NCI-H345 treated with DMSO at 0.1 percent for 48 hours (cell line): ENCODE measurements at regions not wholly inside any gene's neighbourhood (a gene's known extent, or its start where the extent isn't known, plus 50 kb on each side); places are given as distances from the start of the nearest gene placed in this dataset.

Experiments
- DNase-seq: peaks from one replicate; lab custom pipeline; 2025; ENCODE audit not compliant: unreplicated experiment; lab: John Stamatoyannopoulos, UW

DNA sequence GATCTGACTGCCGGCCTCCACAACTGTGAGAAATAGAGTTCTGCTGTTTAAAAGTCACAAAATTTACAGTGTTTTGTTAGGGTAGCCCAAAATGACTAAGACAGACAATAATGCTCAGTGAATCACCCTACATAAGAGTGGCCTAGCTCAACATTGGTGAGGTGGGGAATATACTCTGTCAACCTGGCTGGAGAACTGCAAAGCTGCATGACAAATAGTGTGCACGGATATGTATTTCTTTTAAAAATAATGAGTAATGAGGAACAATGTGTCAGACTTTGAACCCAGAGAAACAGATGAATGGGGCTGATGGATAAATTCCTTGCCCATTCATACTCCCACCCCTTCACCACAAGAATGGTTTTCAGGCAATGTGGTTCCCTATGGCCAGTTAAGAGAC, 372.4 kb downstream of the SUCLA2 start:
- no peak for DNase-seq

DNA sequence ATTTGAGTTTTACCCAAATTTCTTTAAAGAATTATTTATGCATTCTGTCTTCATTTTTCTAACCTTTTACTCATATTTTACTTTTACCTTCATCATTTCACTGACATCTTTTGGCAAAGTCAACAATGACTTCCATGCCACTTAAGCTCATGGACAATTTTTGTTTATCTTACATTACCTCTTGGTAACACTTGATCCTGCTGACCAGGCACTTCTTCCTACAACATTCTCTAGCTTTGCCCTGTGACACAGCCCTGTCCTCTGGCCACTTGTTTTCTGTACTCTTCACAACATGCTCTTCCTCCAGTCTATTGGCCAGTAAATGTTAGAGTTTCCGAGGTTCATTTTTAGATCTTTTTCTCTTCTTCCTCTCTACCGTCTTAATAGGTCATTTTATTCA, 377.2 kb downstream of the SUCLA2 start:
- no peak for DNase-seq

DNA sequence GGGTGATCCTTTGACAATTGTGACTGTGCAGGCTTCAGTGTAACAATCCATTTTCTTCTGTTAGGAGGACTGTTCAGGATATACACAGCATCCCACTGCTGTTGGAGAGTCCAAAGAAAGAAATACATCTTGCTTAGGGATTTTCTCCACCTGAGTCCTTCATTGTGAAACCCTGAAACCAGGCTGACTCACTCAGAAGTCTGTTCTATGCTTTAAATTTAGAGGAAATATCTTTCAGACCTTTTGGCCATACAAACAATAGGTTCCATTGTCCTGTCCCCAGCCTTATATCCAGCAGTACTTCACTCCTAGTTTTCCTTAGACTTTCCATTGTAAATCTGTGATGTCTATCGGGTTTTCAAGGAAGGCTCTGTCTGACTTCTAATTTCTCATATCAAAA, 379.1 kb downstream of the SUCLA2 start:
- DNase-seq: no peak

DNA sequence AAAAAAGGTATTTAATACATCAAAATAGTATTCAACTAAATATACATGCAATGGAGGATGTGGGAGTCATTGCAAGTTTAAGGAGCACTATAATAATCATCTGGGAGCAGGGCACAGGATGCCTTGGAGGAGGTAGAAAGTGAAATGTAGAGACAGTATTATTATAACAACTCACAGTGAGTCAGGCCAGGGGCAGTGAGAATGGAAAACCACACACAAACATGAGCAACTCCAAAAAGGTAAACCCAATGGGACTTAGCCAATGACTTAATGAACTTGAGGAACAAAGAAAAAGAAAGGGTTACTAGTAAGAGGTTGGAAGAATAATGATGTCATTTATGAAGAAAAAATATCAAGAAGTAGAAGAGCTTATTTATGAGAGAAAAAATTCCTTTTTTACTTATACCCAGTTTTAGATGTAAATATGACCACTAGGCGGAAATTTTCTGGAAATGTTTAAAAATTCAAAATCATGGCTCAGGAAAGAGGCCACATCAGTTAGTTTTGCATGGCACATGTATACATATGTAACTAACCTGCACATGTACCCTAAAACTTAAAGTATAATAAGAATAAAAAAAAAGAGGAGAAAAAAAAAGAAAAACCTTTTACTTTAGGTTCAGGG, 389.3 kb downstream of the SUCLA2 start:
- no peak for DNase-seq

DNA sequence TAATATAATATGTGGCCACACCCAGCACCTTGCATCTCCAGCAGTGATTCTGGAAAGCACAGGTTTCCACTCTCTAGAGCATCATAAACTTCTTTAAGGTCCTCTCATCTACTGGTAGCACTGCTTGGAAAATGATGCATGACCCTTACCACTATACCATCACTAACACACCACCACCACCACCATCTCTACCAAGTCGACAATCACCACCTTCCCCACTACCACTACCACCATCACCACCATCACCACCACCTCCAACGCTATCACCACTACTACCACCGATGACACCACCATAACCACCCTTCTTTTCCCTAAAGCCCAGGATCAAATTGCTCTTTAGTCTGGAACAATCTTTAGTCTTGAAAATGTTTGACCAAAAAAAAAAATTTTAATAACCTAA, 390.4 kb downstream of the SUCLA2 start:
- no peak for DNase-seq

DNA sequence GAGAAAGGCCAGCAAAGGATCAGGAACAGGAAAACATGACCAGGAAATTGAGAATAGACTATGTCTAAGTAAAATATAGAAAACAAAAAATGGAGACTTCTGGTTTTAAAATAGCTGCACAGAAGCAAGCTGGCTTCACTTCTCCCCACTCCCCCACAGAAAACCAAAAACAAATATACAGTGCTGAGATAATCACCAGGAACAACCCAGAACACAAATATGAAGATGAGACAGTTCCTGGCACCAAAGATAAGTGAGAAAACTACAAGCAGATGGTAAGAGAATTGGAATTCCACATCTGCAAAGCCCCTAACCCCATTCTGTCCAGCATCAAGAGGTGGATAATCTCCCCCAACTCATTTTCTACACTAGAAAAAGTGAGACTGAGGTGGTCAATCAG, 397.7 kb downstream of the SUCLA2 start:
- no peak for DNase-seq

DNA sequence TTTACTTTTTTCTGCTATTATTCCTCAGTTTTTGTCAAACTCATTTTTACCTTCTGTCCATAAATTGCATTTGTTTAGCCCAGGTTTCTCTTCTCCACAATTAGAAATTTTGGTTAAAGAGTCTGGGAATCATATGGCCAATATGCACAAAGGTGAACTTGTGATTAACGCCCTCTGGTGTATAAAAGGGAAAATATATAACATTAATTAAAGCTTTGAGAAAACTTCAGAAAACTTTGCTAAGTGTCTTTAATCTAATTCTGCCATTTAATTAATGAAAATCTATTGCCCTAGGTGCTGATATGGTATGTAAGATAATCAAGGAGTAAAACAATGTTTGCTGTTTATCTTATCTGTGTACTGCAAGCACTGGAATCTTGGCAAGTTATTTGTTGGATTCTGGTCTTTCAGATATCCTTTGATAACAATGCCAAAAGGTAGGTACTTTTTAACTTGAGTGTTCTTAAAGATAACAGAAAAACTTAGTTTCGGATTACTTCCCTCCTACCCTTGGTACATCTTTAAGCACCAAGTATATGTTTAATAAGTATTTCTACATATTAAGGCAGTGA, 402.6 kb downstream of the SUCLA2 start:
- DNase-seq: no peak

DNA sequence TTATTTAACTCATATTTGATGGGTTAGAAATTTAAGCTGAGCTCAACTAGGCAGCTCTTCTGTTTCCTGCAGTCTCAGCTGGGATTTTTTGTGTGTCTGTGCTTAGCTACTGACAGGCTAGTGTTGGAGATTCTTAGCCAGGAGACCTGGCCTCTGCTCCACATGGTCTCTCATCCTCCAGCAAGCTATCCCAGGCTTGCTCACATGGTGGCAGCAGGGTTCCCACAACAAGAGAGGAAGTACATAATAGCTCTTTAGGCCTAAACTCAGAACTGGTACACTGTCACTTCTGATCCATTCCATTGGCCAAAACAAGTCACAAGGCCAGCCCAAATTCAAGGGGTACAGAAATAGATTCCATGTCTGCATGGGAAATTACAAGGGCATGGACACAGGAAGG, 406.2 kb downstream of the SUCLA2 start:
- no peak for DNase-seq

DNA sequence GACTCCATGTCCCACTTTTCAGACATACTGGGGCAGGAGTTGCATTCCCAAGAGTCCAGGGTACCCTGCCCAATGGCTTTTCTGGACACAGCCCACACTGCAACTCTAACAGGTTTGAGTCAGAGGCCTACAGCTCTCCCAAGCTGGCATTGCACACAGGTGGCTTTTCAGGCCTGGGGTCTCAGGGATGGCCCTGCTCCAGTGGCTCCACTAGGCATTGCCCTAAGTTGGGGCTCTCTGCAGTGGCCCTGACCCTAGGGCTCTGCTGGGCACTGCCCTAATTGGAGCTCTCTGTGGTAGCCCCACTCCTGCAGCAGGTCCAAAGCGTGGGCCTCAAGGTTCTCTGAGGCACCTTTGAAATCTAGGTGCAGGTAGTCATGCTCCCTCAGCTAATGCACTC, 408.8 kb downstream of the SUCLA2 start:
- no peak for DNase-seq

DNA sequence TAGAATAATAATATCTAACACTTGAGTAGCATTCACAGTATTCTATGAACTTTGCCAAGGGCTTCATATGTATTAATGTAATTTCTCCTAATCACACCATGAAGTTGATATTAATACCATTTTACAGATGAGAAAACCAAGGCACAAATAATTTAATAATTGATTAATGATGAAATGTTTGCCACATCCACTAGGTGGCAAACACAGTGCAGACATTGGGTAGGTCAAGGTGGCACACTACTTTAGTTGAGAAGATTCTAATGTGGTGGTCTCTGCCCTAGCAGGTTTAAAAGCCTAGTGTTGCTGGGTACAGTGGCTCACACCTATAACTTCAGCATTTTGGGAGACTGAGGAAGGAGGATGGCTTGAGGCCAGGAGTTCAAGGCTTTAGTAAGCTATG, 412.4 kb downstream of the SUCLA2 start:
- no peak for DNase-seq

DNA sequence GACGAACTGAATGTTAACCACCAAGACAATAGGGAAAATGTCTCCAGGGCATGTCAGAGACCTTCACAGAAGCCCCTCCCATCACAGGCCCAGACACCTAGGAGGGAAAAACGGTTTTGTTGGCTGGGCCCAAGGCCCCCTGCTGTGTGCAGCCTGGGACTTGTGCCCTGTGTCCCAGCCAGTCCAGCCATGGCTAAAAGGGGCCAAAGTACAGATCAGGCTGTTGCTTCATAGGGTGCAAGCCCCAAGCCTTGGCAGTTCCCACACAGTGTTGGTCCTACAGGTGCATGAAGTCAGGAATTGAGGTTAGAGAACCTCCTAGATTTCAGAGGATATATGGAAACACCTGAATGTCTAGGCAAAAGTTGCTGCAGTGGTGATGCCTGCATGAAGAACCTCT, 428.7 kb downstream of the SUCLA2 start:
- DNase-seq: no peak

DNA sequence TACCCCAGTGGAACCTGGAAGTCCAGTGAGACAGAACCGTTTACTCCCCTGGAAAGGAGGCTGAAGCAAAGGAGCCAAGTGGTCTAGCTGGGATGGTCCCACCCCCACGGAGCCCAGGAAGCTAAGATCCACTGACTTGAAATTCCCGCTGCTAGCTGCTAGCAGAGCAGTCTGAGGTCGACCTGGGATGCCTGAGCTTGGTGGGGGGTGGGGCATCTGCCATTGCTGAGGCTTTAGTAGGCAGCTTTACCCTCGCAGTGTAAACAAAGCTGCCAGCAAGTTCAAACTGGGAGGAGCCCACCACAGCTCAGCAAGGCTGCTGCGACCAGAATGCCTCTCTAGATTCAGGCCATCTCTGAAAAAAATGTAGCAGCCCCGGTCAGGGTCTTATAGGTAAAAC, 437.0 kb downstream of the SUCLA2 start:
- no peak for DNase-seq

DNA sequence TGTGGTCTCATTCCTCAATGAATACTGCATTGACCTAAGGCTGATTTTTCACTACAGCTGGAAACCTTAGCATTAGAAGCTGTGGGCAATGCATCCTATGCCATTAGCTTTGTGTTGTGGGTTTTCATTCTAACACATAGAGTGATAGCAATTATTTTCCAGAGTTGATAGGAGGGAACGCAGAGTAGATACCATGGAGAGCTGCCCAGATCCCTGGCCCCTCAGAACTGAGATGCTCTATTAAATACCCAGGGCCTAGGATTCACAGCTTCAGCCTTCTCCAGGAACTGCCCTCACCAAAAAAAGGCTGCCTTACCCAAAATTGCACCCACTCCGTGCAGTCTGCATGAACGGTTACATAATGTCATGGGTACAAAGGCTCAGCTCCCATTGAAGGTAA, 444.4 kb downstream of the SUCLA2 start:
- no peak for DNase-seq

DNA sequence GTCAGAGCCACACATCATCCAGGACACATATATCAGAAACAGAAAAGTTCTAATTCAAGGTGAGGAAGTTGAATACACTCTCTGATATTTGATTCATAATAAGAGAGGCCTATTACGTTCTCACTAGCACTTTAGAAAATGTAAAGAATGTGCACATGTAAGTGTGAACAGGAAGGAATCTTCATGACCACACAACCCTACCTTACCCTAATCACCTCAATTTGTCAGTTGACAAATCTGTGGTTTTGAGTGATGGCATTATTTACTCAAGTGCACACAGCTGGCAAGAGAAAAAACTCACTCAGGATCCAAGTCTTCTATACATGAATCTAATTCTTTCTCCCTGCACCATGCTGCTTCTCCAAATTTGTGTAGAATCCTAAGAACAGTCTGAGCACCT, 445.8 kb downstream of the SUCLA2 start:
- DNase-seq: no peak

DNA sequence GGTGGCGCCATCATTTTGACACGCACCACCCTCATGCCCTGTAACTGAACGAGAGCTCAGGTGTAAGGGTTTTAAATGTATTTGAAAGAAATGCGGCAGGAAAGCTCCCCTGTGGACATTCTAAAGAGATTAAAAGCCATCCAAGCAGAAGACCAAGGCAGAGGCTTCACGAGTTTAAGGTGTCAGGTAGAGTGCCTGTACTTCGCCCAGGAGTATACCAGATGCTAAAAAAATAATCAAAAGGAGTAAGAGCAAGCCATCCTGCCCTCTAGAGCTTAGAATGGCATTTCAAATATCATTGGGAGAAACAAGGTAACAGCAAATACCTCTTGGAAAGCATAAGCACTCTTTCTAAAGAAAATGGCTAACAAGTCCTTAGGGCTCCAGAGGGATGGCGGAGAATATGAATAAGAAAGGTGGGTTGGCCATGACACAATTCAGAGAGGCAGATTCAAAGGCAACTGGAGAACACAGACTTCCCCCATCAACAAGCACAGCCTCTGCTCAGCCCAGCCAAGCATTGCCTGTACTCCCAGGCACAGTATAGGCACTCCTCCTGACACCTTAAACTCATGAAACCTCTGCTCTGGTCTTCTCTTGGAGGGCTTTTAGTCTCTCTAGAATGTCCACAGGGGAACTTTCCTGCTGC, 447.6 kb downstream of the SUCLA2 start:
- no peak for DNase-seq

DNA sequence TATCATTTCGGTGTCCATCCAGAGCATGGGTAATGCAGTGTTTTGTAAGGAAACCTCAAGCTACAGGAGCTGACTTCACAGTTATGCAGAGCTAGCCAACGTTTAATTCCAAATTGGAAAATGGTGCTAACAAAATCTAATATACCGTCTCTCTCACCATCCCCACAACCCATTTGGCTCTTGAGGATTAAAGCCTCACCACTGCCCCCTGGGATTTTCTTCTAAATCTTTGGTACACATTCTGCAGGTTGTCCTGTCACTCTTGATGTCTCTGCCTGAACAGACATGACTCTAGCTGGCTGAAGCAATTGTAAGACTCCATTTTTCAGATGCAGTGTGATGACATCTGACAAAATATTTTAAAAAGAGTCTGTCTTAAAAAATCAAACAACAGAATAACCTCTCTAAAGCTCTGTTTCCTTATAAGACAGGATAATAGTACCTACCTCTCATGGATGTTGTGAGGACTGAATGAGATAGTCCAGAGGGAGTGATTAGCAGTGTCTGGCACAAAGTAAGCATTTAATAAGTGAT, 451.8 kb downstream of the SUCLA2 start:
- DNase-seq: no peak

DNA sequence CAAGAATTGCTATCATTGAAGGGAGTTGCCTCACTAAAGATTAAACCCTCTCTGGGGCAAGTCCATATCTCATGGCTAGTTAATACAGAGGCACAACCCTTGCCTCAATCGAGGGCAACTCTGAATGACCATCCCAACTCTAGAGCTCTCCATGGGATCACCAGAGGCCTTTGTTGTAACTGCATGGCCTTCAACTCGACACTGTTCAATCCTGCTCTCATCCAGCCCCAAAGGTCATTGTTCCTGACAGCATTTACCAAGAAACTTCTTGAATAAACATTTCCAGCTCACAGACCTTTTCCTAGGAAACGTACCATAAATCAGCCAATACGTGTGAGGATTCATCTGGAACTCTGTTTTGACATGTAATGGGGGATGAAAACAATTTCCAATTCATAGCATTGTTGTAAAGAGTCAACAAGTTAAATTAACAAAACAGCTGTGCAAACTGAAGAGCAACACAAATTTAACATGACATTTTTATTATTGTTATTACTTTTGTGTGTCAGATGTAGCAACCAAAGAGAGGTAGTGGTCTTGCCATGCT, 452.7 kb downstream of the SUCLA2 start:
- DNase-seq: peak; percentile 23

DNA sequence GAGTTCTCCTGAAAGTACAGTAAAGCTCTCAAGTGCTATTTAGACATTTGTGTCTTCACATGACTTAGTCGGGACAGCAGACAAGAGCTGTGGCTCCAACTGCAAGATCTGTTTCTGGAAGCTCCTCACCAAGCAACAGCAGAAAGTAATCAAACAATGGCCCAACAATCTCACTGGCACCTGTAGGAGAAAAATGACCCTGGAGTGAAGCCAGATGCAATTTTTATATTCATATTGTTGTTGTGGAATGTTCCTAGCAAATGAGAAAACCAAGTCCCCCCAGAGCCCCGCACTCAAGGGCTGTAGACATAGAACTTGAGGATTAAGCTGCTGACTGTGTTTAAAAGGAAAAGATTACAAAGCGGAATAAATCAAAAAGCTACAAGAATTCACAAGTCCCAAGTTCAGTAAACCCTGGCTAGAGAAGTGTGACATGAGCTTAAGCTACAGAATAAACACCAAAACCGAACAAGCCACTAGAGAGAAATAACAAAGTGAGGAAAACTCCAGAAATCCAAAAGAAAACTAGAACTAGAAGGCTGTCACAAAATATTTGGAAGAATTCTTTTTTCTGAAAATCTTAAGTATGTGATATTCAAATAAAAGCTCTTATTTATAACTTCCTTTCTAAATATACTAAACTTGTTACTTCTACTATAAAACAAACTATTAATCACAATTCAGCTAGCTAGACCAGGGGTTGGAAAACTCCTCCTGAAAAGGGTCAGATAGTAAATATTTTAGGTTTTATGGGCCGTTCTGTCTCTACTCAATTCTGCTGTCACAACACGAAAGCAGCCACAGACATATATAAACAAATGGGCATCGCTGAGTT, 454.5 kb downstream of the SUCLA2 start:
- no peak for DNase-seq

DNA sequence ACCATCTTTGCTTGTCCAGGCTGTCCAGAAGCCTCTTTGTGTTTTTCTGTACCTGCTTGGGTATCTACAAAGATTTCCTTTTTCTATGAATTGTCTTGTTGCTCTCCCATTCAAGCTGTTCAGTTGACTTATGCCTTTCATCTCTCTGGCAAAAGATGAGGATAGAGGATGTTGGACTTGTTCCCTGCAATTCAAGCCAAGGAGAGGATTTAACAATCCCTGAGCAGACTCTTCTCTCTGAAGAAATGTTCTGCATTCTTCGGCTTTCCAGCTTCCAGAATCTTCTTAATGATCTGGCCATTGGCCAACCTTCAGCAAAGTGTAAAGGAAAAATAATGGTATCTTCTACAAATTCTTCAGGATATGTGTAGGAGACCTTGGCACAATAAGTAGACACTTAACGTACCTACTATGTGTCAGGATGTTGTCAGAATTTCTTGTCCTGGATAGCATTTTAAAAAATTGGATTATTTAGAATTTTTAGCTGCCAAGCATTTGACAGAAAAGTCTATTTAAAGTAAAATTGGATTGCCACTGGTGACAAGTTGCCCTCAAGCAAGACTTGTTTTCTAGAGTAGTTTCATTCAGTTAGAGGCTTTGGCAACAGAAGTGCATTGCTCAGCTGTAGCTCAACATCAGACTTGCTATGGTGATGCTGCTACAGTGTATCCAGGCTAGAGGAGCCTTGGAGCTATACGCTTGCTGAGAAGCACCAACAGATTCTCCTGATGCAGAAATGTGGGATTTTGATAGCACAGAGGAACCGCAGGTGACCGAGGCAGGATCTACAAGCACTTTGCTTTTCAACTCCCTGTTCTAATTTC, 455.7 kb downstream of the SUCLA2 start:
- no peak for DNase-seq

DNA sequence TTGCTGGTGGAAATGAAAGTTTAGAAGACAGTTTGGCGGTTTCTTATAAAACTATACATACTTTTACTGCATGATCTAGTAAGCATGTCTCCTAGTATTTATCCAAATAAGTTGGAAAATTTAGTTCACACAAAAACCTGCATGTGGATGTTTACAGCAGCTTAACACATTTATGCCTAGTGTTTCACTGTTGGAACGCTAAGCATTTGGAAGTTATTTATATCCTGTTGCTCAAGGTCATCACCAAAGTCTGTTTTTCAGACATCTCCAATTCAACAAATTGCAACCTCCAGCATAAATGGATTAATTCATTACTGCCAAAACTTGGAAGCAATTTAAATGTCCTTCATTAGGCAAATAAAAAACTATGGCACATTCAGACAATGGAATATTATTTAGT, 461.8 kb downstream of the SUCLA2 start:
- no peak for DNase-seq

DNA sequence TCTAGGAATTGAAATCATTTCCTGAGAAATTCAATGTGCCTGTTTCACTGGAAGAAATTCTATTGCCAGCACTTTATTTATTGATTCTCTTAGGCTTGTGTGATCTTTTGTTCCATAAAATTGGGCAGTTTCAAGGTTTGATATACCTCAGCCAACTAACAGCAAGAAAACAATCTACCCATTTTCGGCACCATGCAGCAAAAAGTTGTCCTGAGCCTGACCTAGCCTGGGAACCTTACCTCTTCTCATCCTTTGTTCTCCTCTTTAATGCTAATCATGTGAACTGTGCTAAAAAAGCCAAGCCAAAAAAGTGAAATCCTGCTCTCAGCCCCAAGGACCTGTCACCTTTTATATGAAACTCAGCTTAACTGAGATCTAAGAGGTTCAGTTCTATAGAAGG, 477.3 kb downstream of the SUCLA2 start:
- DNase-seq: no peak
